ENCODE measurements at regions not wholly inside any gene's neighbourhood (a gene's known extent, or its start where the extent isn't known, plus 50 kb on each side); places are given as distances from the start of the nearest gene placed in this dataset.

GRCh38 chr15:70206668-70207067 is 109.0 kb upstream of the TLE3 start:
- peaks cover 46% of the 10 kb centered on the region for H3K27me3 ChIP-seq (ENCODE audit: low read depth)
- intact Hi-C loops (cut with micrococcal nuclease) = no loop called here
- no peaks in the 10 kb centered on the region for H3K4me1 ChIP-seq
- TF ChIP-seq CTCF (IDR thresholded peaks at IDR 0.05; ENCODE audit: borderline replicate concordance) = no peak
- no peak for DNase-seq
- H3K4me3 ChIP-seq = no peak overlapping the region
- no peak overlapping the region for H3K27ac ChIP-seq (replicated peaks)
- H3K9me3 ChIP-seq (replicated peaks) = no peaks in the 10 kb centered on the region
- H3K36me3 ChIP-seq = no peaks in the 10 kb centered on the region

GRCh38 chr15:70204652-70205051 is 106.9 kb upstream of the TLE3 start:
- no peak for TF ChIP-seq CTCF (IDR thresholded peaks at IDR 0.05; ENCODE audit: borderline replicate concordance)
- Histone ChIP-seq H3K27me3 (ENCODE audit: low read depth) (peaks cover 35% of the 10 kb centered on the region), H3K9me3 (replicated peaks) (no peaks in the 10 kb centered on the region), H3K36me3 (no peaks in the 10 kb centered on the region), H3K27ac (replicated peaks) (no peak overlapping the region), H3K4me1 (no peaks in the 10 kb centered on the region), H3K4me3 (no peak overlapping the region)
- intact Hi-C loops (cut with micrococcal nuclease) = no loop called here
- DNase-seq = no peak

- TF ChIP-seq CTCF (IDR thresholded peaks at IDR 0.05; ENCODE audit: borderline replicate concordance) = no peak
- peaks cover 35% of the 10 kb centered on the region for H3K27me3 ChIP-seq (ENCODE audit: low read depth)
These were observed 106.4 kb upstream of the TLE3 start for GRCh38 chr15:70203981-70204560.

GRCh38 chr15:70202756-70203155 is 105.0 kb upstream of the TLE3 start:
- Histone ChIP-seq H3K4me3 (no peak overlapping the region), H3K4me1 (no peaks in the 10 kb centered on the region), H3K27ac (replicated peaks) (no peak overlapping the region), H3K27me3 (ENCODE audit: low read depth) (peaks cover 30% of the 10 kb centered on the region), H3K9me3 (replicated peaks) (no peaks in the 10 kb centered on the region), H3K36me3 (no peaks in the 10 kb centered on the region)
- intact Hi-C loops (cut with micrococcal nuclease) = no loop called here
- no peak for TF ChIP-seq CTCF (IDR thresholded peaks at IDR 0.05; ENCODE audit: borderline replicate concordance)
- DNase-seq = no peak

More at GRCh38 chr15:70203981-70204560, 106.4 kb upstream of the TLE3 start:
- Histone ChIP-seq H3K4me1 (no peaks in the 10 kb centered on the region), H3K4me3 (no peak overlapping the region), H3K36me3 (no peaks in the 10 kb centered on the region), H3K9me3 (replicated peaks) (no peaks in the 10 kb centered on the region), H3K27ac (replicated peaks) (no peak overlapping the region)
- no peak for DNase-seq
- intact Hi-C loops (cut with micrococcal nuclease) = no loop called here

- Histone ChIP-seq H3K36me3 (no peaks in the 10 kb centered on the region), H3K4me1 (peaks cover 3% of the 10 kb centered on the region), H3K27ac (replicated peaks) (no peak overlapping the region), H3K27me3 (ENCODE audit: low read depth) (peaks cover 27% of the 10 kb centered on the region), H3K9me3 (replicated peaks) (no peaks in the 10 kb centered on the region), H3K4me3 (no peak overlapping the region)
- no peak for DNase-seq
- intact Hi-C loops (cut with micrococcal nuclease) = no loop called here
- TF ChIP-seq CTCF (IDR thresholded peaks at IDR 0.05; ENCODE audit: borderline replicate concordance) = no peak
These were observed 103.7 kb upstream of the TLE3 start for GRCh38 chr15:70201425-70201775.

Data from left ventricle myocardium inferior (tissue), 1 donor.